ENCODE measurements at regions not wholly inside any gene's neighbourhood (a gene's known extent, or its start where the extent isn't known, plus 50 kb on each side); places are given as distances from the start of the nearest gene placed in this dataset.

- TF ChIP-seq CTCF (IDR thresholded peaks at IDR 0.05) (no peak), POLR2A (IDR thresholded peaks at IDR 0.05) (no peak)
Observed at GRCh38 chr10:58102897-58103296, 164.8 kb downstream of the IPMK start.

Data from esophagus squamous epithelium (tissue), 4 donors.